ENCODE measurements at regions not wholly inside any gene's neighbourhood (a gene's known extent, or its start where the extent isn't known, plus 50 kb on each side); places are given as distances from the start of the nearest gene placed in this dataset.

DNA sequence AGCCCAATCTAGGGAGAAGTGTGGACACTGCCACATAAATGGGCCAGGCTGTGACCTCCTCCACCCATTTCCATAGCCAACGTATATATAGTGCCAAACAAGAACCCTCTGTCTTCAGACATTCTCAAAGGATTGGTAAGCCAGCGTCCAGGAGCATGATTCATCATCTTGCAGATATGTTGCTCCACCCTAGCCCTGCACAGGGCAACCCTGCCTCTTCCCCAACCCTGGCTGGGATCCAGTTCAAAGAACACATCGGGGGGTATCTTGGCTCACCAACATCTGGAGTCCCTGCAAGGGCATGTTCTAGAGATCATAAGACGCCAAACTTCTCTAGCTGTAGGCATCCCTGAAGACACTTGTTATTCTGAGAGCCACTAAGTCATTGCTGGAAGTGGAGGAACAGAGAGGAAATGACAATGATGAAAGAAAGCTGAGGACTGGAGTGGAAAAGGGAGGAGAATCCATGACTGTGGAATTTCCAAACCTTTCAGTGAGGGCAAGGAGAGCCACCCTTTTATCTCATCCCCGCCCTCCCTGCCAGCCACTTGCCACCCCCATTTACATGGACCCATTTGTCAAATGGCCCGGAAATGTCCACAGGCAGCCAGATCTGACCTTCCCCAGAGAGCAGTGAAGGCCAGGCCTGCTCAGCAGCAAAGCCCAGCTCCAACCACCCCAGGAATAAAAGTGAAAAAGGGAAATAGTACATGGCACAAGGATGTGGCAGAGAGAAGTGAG lies 144.1 kb upstream of the CTTNBP2NL start:
- no peak for TF ChIP-seq CTCF (conservative IDR thresholded peaks at IDR 0.05)

DNA sequence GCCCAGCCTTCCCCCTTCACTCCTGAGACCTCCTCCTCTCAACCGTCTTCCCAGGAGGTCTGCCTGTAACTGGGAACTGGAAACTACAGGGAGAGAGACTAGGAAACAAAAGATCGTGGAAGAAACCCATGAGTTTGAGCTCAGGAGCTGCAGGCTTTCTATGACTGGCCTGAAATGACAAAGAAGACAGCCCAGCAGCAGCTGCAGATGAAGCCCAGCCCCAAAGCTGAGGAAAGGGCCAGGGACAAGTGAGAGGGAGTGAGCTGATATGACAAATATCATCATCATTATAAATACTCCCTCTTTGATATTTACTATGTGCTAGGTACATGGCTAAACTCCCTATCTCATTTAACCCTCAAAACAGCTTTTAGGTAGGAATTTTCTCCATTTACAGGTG lies 142.6 kb upstream of the CTTNBP2NL start:
- H3K27ac ChIP-seq = no peak overlapping the region

More for the DNA sequence above, 144.1 kb upstream of the CTTNBP2NL start:
- no peak overlapping the region for H3K27ac ChIP-seq

DNA sequence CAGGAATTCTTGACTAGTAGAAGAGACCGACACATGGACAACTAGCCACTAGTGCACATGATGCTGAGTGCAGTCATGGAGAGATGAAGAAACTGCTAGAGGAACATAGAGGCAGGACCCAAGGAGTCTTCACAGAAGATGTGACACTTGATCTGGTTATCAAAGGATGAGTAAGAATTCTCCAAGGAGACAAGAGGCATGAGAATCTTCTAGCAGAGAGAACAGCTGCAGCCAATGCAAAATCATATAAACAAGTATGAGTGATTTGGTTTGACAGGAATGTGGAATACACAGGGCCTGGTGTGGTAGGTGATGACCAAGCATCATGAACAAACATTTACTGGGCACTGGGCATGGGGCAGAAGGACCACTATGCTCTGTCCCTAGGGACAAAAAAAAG lies 140.9 kb upstream of the CTTNBP2NL start:
- no peak for TF ChIP-seq CTCF (conservative IDR thresholded peaks at IDR 0.05)
- no peak overlapping the region for H3K27ac ChIP-seq

More for the DNA sequence above, 142.6 kb upstream of the CTTNBP2NL start:
- no peak for TF ChIP-seq CTCF (conservative IDR thresholded peaks at IDR 0.05)

DNA sequence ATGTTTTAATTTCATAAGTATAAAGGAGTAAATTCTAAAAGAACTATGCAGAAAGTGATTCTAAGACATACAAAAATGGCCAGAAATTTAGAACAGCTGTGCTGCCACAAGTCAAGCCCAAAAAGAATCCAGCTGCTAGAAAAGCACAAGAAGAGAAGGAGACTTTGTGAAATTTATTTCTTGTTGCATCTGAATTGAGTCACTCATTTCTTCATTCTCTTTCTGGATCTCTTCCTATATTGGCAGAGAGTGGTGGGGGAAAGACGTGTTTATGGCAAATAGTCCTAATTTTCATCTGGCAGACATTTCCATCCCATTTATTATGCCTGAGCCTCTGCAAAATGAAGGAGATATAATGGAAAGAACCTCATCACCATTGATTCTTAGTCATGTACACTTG lies 139.6 kb upstream of the CTTNBP2NL start:
- no peak for TF ChIP-seq CTCF (conservative IDR thresholded peaks at IDR 0.05)
- H3K27ac ChIP-seq = no peak overlapping the region

- no peak overlapping the region for H3K27ac ChIP-seq
- no peak for TF ChIP-seq CTCF (conservative IDR thresholded peaks at IDR 0.05)
Measured at GRCh38 chr1:112257043-112257835, 138.8 kb upstream of the CTTNBP2NL start.

- no peak for TF ChIP-seq CTCF (conservative IDR thresholded peaks at IDR 0.05)
- H3K27ac ChIP-seq = no peak overlapping the region
Measured at GRCh38 chr1:112260699-112261098, 135.3 kb upstream of the CTTNBP2NL start.

- TF ChIP-seq CTCF (conservative IDR thresholded peaks at IDR 0.05) = no peak
Measured at GRCh38 chr1:112262316-112262715, 133.7 kb upstream of the CTTNBP2NL start.

More at GRCh38 chr1:112262316-112262715, 133.7 kb upstream of the CTTNBP2NL start:
- H3K27ac ChIP-seq = no peak overlapping the region
